HG03196 (cell line): ENCODE measurements at regions not wholly inside any gene's neighbourhood (a gene's known extent, or its start where the extent isn't known, plus 50 kb on each side); places are given as distances from the start of the nearest gene placed in this dataset.
"Not testable (repeated sequence)": the region's sequence is repeated elsewhere in the genome, so short reads cannot be mapped to it uniquely, and the experiment has no call there.

ENCODE experiments used
- ATAC-seq: cut with Tn5 transposase; IDR thresholded peaks from one replicate; pipeline ENCODE4 v1.9.1; 2021; ENCODE audit not compliant: unreplicated experiment

DNA sequence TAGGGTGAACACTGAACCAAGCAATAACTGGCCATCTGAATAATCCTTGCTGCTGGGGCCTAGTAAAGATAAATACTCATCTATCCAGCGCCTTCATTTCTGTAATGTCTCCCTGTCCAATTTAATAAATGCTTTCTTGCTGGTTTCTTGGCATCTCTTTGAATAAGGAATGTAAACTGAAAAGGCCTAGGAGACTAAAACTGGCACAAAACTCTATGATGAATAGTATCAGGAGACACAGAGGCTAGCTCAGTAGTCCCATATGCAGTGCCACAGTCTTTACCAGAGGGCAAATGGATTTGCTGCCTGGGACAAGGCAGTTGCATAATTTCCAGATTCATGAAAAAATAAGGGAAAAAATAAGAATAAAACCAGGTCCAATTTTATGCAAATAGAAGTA lies 324.4 kb downstream of the CENPW start:
- ATAC-seq = no peak

DNA sequence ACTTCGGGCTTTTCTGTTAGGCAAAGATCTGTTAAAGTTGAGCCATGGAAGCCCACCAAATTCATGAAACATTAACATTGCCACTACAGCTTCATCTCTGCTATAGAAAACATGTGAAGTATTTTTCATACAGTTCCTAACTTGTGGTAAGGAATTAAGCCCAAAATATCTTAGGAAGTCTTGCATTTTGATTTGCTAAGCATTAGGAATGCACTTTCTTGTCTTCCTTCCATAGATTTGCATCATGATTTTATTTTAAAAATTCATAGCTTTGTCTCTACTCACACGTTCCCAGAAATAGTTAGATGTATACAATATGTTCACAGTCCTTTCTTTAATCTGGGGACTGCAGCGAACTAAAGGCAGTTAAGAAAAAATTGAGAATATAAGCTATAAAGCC lies 325.6 kb downstream of the CENPW start:
- no peak for ATAC-seq

DNA sequence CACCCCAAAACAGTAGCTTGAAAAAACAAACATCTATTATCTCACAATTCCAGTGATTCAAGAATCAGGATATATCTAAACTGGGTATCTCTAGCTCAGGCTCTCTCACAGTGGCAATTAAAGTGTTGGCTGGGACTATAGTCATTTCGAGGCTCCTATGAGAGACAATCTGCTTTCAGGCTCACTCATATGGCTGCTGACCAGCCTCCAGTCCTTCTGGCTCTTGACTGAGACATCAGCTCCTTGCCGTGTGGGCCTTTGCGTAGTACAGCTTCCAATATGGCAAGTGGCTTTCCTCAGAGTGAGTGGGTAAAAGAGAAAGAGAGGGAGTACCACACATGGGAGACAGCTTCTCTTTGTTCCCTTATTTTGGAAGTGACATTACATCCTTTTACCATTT lies 327.2 kb downstream of the CENPW start:
- no peak for ATAC-seq

DNA sequence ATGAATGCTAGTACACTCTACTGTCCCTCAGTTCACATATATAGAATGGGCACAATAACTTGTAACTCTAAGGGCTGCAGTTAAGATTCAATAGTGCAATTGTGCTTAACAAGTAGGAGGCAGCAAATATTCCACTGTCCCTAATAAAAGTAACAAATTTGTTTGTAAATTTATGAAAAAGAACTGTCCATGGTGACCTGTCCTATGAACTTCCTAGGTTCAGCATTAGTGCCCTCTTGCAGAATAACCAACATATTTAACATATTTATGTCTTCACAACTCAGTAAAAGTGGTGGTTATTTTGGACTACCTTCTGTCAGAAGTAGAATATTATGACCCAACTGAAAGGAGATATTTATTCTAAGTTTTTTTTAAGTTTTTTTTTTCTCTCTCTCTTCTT lies 327.8 kb downstream of the CENPW start:
- ATAC-seq = no peak

DNA sequence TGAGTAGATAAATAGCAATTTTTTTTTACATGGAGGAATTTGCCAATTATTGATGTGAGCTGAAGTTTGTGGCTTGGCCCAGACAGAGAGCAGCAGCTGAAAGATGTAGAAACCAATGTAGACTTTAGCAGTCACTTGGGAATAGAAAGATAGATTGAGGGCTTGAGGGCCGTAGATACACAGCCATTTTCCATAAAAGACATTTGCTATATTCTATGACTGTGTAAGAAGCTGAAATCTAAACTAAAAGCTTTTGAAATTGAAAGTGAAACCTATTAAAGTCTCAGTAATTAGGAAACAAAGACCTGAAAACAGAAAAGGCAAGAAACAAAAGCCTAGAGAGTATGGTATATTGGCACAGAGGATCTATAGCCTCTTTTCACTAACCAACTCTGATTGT lies 332.7 kb downstream of the CENPW start:
- ATAC-seq = peak; percentile 94

DNA sequence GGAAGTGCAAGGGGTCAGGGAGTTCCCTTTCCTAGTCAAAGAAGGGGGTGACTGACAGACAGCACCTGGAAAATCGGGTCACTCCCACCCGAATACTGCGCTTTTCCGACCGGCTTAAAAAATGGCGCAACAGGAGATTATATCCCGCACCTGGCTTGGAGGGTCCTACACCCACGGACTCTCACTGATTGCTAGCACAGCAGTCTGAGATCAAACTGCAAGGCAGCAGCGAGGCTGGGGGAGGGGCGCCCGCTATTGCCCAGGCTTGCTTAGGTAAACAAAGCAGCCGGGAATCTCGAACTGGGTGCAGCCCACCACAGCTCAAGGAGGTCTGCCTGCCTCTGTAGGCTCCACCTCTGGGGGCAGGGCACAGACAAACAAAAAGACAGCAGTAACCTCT lies 333.8 kb downstream of the CENPW start:
- not testable (repeated sequence) for ATAC-seq

DNA sequence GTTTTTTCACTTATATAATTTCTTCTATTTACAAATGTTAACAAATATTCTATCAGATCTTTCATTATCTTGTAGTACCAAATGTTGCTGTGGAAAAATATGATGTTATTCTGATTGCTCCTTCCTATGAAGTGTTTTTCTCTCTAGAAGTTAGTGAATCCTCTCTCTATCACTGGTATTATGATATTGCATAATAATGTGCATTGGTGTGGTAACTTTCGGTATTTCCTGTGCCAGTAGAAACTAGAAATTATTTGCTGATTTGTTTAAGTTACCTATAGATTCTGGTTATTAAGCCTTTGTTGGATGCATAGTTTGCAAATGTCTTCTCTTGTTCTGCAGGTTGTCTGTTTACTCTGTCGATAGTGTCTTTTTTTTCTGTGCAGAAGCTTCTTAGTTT lies 342.5 kb downstream of the CENPW start:
- no peak for ATAC-seq

DNA sequence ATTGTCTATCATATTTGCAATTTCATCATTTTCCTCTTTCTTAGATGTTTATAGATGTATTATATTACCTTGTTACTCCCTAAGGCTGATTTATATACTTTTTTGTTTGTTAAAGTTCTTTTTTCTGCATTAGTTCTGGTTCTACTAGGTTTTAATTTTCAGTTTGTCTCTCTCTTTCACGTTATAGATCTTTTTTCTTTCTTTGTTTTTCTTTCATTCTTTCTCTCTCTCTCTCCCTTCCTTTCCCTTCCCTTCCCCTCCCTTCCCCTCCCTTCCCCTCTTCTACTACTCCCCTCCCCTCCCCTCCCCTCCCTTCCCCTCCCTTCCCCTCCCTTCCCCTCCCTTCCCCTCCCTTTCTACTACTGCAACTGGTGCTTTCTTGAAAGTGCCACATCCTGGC lies 345.3 kb downstream of the CENPW start:
- ATAC-seq = no peak

DNA sequence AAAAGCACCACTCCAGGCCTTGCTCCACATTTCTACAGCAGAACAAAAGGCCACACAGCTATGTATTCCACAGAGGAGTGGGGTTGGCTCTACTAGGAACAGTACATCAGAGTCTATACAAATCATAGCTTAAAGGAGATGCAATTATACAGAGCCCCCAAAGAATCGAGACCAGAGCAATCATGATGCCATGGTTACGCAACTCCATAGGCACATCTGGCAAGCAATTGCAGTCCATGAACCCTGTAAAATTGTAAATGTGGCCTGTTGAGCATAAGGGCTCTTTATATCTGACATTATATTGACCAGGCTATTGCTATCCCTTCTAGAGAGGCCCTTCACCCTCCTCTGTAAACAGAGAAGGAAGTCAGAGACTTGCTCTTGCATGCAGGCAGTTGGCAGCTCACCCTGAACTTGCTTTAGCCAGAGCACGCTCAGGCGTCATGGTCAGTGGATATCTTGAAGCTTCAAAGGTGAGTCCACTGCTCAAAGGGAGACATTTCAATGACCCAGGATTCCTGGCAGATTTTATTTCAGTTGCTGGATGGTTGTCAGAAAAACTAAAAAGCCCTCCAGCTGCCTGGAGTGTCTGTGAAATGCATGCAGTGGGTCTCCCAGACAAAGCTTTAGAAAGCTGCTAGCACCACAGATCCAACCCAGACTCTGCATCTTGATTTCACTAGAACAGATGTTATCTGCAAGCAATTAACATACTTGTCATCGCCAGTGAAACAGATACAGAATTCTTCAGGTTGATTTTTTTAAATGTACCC lies 357.2 kb downstream of the CENPW start:
- ATAC-seq = no peak

DNA sequence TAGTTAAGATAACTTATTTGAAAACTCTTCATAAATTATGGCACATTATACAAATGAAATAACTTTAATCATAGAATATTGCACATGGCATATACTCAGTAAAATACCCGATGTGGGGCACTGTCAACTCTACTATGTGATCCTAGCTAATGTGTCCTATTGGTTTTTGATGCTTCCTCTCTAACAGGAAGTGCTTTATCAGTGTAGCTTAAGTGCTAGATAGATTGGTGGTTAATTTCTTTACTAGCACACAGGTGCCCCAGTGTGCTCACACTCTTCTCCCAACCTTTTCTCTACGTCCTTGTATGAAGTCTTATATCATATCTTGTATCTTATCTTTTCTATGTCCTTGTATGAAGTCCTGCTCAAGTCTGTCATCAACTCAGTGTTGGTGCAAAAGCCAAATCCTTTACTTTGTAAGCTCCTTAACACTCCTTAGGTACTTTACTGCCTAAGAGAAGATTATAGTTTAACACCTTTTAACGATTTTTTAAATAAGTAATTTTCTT lies 358.9 kb downstream of the CENPW start:
- ATAC-seq = no peak

DNA sequence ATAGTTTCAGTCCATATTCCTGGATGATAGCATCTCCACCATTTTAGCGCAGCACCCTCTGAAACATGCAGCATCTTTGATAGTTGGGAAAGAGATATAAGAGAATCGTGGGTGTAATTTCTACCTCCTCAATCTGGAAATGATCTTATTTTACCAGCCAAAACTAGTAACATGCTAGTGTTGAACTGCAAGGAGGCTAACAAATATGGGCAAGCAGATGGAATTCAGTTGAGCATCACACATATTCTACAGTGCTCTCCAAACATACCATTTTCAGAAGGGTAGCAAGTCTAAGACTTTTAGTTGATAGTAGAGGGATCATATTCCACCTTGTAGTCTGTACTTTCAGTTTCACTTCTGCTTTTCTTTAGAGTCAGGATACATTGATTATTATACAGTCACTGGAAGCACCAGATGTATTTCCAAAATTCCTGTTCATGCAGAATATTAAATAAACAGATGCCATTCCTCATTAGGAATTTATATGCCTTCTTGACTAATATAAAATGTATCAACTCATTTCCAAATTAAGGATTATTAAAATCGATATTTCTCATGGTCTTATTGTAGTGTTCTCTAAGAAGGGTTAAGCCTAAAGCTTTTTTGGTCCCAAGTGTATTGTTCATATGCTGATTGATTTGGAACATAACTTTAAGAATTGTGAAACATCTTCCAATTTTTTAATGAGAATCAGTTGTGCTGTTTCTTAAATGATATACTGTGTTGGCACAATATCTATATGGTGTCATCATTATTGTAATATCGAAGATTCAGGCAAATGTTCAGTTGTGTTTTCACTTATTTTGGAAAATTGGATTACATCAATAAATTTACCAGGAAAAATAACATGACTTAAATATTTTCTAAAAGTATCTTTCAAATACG lies 362.0 kb downstream of the CENPW start:
- no peak for ATAC-seq

DNA sequence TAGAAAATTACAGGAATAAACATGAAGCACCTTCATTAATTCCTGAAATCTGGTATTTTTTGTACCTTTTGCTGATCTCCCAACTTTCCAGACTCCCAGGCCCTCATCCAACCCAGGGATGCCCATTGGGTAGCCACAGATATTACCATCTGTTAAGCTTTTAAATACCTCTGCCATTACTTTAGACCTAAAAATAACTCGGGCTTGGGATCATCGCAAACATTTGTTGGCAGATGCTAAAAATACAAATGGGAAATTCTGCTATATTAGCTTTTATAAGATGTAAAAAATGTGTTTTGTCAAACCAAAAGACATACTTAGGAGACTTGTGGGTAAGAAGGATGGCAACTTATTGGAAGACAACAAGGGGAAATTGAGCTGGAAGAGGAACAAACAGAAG lies 376.1 kb downstream of the CENPW start:
- ATAC-seq = no peak

DNA sequence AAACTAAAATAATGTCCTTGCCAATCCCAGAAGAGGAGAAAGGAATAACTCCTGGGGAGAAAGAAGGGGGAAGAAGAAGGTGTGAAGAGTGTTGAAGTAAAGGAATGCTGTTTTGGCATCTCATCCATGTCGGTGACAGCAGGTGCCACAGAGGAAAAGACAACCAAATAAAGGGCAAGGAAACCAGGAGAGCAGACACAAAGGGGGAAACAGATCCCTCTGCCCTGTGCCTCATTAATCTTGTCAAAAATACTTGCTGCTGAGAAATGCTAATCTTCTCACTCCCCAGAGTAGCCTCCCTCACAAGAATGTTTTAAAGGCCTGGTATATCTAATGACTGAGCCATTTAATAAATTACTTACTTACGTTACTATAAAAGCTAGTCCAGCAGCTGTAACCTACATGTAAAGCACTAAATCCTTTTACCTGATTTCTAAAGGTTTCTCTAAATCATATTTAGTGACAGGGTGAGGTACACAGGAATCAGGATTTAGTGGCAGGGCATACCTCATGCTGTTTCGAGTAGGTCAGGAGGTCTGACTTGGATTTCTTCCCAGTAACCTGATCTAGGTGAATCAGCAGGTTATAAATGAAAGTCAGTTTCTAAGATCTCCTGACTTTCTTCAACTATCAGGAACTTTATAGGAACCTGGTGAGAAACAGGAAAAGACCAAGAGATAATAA lies 377.1 kb downstream of the CENPW start:
- no peak for ATAC-seq

DNA sequence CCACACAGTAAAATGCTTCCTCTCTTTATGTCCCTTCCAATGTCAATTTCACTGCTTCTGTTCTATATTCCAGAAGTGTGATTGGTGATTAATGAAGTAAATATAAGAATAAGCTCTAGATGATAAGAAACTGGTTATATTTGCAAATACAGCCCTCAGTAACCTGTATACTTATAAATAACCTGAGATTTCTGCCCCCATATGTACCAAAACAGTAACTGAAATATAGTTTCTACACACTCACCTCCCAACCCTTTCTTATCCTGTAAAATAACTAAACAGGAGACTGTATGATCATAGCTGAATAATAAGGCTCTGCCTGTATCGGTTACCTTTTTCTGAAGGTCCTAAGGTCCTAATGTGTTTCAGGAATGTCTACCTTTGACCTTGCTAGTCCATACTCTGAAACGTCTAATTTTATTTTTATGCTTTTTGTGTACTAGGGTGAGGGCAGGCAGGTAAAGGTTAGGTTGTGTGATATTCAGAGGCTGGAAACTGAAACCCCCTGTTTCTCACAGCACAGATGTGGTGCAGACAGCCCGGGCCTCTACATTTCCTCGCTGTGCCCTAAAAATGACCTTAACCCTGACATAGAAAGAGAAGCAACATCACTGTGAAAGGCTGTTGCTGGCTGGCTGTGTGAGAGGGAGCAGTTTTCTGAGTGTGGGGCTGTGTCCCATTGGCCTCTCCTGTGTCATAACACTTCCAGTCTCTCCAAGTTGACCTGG lies 378.8 kb downstream of the CENPW start:
- peak; percentile 96 for ATAC-seq

DNA sequence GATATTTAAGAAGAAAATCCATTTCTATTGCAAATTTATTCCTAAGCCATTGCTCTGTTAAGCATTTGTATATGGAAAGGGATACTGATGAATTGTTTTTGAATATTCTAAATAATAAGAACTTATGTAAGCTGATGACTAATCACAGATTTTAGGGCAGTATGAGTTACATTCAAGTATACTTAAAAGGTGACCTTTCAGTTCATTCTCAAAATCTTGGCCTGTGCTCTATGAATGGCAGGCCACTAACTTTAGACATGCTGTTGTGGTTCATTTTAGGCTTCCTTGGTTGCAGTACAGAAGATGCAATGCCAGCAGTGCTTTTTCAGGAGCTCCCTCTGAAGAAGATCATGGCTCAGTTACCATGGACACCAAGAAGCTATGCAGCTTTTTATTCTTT lies 380.4 kb downstream of the CENPW start:
- no peak for ATAC-seq

DNA sequence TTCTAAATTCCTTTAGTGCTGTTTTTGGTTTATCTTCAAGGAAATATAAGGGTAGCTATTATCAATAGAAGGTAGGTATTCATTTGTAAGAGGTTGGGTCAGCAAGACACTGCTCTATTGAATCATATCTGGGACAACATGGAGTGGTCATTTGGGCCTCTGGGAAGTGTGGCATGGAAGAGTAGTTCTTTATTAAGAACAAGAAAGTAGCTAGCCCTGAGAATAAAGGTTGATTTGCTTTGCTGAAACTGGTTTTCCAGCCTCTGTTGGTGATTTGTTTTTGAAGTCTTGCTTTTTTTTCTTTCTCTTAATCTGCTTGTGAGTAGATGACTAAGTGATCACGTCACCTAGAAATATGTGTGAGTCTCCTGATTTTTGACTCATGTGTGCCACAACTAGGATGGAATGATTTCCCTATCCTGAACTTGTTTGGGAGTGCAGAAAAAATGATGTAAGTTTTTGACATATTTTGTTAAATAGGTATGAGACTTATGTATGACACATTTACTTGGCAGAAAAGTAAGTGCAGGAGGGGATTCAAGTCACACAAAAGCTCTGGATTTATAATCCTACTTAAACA lies 381.8 kb downstream of the CENPW start:
- no peak for ATAC-seq

DNA sequence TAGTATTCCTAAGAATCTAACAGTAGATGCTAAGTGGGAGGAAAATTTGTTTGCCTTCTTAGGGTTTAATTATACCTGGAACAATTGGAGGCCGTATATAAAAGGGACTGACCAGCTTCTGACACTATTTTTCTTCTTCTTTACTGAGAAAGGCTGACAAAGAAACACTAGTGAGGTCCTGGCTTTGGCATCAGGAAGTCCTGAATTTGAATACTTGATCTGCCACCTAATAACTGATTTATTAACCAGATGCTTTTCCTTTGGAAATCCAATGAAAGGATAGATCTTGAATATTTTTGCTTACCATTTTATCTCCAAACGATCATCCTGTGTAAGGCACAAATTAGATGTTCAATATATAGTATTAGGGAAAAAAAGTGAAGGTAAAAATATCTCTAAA lies 382.5 kb downstream of the CENPW start:
- ATAC-seq = no peak

DNA sequence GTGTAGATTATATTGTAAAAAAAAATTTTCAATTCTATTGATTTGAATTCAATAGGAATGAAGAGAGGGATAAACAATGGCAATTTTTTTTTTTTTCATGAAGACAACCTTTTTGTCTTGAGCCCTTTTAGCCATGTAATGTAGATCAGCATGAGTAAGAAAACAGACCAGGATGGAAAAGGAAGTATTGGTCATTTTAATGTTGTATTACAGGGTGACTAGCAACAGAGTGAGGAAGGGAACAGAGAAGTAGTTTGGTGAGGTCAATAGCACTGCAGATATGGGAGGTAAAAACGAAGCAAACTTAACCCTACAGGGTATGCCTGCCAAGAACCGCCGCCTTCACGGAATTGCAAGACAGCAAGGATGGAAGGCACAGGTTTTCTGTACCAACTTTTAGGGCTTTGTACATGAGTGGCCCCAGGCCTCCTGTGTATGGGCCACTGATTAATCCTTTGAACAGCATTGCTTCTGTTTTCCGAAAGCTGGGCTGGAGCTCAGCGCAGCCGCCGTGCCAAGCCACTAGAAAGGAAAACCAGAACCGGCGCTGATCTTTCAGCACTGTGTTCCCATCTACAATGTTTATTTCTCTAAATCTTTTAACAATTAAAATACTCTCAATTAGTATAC lies 383.7 kb downstream of the CENPW start:
- ATAC-seq = no peak

DNA sequence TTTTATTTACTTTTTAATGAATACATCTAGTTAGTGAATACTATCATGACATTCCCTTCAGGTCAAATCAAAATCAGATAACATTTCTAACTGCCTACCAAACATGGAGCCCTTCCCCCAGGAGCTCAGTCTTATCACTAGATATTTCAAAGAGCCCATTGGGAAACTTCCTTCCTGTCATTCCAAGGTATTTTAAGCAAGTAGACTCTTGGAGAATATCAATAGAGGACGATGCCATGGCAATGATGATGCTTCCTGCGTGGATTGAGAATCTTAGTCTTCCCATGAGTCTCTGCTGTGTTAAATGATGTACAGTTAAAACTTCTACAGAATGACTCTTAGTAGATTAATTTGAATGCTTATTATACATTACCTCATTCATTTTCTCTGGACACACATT lies 384.9 kb downstream of the CENPW start:
- no peak for ATAC-seq

DNA sequence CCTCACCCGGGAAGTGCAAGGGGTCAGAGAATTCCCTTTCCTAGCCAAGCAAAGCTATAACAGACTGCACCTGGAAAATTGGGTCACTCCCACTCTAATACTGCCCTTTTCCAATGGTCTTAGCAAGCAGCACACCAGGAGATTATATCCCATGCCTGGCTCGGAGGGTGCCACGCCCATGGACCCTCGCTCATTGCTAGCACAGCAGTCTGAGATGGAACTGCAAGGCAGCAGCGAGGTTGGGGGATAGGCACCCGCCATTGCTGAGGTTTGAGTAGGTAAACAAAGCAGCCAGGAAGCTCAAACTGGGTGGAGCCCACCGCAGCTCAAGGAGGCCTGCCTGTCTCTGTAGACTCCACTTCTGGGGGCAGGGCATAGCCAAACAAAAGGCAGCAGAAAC lies 386.5 kb downstream of the CENPW start:
- not testable (repeated sequence) for ATAC-seq
